ENCODE measurements at regions not wholly inside any gene's neighbourhood (a gene's known extent, or its start where the extent isn't known, plus 50 kb on each side); places are given as distances from the start of the nearest gene placed in this dataset.

DNA sequence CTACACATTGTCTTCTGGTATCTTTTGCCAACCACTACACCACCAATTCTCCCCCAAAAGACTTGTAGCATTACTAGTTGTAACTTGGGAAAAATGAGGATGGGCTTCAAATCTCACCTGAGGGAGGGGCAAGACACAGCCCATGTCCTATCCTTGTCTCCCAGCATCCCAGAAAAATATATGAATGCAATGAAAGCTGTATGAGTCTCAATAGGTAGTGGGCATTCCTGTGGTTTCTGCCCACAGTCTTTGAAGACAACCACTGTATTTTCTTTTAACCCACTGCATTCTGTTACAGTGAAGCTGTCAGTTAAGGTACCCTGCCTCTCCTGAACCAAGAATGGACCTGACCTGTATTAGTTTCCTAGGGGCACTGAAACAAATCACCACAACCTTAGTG is 336.2 kb upstream of the TMPO start:
- TF ChIP-seq, protein P1, sequence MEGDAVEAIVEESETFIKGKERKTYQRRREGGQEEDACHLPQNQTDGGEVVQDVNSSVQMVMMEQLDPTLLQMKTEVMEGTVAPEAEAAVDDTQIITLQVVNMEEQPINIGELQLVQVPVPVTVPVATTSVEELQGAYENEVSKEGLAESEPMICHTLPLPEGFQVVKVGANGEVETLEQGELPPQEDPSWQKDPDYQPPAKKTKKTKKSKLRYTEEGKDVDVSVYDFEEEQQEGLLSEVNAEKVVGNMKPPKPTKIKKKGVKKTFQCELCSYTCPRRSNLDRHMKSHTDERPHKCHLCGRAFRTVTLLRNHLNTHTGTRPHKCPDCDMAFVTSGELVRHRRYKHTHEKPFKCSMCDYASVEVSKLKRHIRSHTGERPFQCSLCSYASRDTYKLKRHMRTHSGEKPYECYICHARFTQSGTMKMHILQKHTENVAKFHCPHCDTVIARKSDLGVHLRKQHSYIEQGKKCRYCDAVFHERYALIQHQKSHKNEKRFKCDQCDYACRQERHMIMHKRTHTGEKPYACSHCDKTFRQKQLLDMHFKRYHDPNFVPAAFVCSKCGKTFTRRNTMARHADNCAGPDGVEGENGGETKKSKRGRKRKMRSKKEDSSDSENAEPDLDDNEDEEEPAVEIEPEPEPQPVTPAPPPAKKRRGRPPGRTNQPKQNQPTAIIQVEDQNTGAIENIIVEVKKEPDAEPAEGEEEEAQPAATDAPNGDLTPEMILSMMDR (conservative IDR thresholded peaks at IDR 0.05 in 1 of 2, IDR thresholded peaks at IDR 0.05 in 1 of 2; ENCODE audit: extremely low read depth in 1 of 2, insufficient read depth in 1 of 2, low read depth in 1 of 2, low read length in 2 of 2) = no peak
- no peak for TF ChIP-seq EZH2 (IDR thresholded peaks at IDR 0.05; ENCODE audit: borderline replicate concordance, low read length)
